ENCODE measurements at regions not wholly inside any gene's neighbourhood (a gene's known extent, or its start where the extent isn't known, plus 50 kb on each side); places are given as distances from the start of the nearest gene placed in this dataset.

- Histone ChIP-seq H3K4me1 (ENCODE audit: control insufficient read depth, insufficient read depth, low read length) (no peaks in the 10 kb centered on the region), H3K9me3 (ENCODE audit: control insufficient read depth, insufficient read depth, low read depth, low read length) (no peaks in the 10 kb centered on the region), H3K4me3 (ENCODE audit: low read depth, low read length) (no peak overlapping the region), H3K27ac (ENCODE audit: extremely low read depth, low read depth, low read length) (no peak overlapping the region), H3K36me3 (ENCODE audit: control insufficient read depth in 2 of 2, insufficient read depth in 1 of 2, low read length in 2 of 2) (no peaks in the 10 kb centered on the region)
- CTCF ChIA-PET = interaction anchor here (0.6 kb wide), 1 partner anchor 236 kb away, joined by 3 read pairs; no protein-coding TSS in a partner anchor
- POLR2A ChIA-PET = no interaction called here
- no peak for TF ChIP-seq RBAK (tag by site-specific recombination; IDR thresholded peaks at IDR 0.05)
- peak; percentile 36; the same call in 1 of the 2 replicates for TF ChIP-seq TRIM28 (IDR thresholded peaks at IDR 0.05; ENCODE audit: borderline replicate concordance, low read length)
- no peak for TF ChIP-seq GLI2 (tag by site-specific recombination; IDR thresholded peaks at IDR 0.05; ENCODE audit: borderline replicate concordance, low read depth)
- no peak for TF ChIP-seq ZNF239 (tag by site-specific recombination; IDR thresholded peaks at IDR 0.05)
- TF ChIP-seq SETDB1 (IDR thresholded peaks at IDR 0.05; ENCODE audit: insufficient read length, low read length) = peak; percentile 55
Observed at GRCh38 chr4:163747886-163748285, 253.4 kb downstream of the TMA16 start.

GRCh38 chr4:163748449-163748848 is 254.0 kb downstream of the TMA16 start:
- POLR2A ChIA-PET = no interaction called here

GRCh38 chr4:163755013-163755412 is 260.5 kb downstream of the TMA16 start:
- no peaks in the 10 kb centered on the region for H3K9me3 ChIP-seq (ENCODE audit: control insufficient read depth, insufficient read depth, low read depth, low read length)
- H3K36me3 ChIP-seq (ENCODE audit: control insufficient read depth in 2 of 2, insufficient read depth in 1 of 2, low read length in 2 of 2) = no peaks in the 10 kb centered on the region
- H3K4me1 ChIP-seq (ENCODE audit: control insufficient read depth, insufficient read depth, low read length) = no peaks in the 10 kb centered on the region
- H3K4me3 ChIP-seq (ENCODE audit: low read depth, low read length) = no peak overlapping the region
- CTCF ChIA-PET = interaction anchor here (0.5 to 1.7 kb wide), 5 partner anchors 200 to 1204 kb away, joined by 3 to 4 read pairs (median 3); no protein-coding TSS in a partner anchor
- POLR2A ChIA-PET = no interaction called here
- H3K27ac ChIP-seq (ENCODE audit: extremely low read depth, low read depth, low read length) = no peak overlapping the region
- 0 out of 2 replicates have a peak, but pooled peaks have one; percentile 3 for TF ChIP-seq ZNF654 (tag by site-specific recombination; IDR thresholded peaks at IDR 0.05; ENCODE audit: low read depth)
- TF ChIP-seq IKZF3 (tag by site-specific recombination; IDR thresholded peaks at IDR 0.05) = no peak

More at GRCh38 chr4:163748449-163748848, 254.0 kb downstream of the TMA16 start:
- Histone ChIP-seq H3K4me1 (ENCODE audit: control insufficient read depth, insufficient read depth, low read length) (no peaks in the 10 kb centered on the region), H3K36me3 (ENCODE audit: control insufficient read depth in 2 of 2, insufficient read depth in 1 of 2, low read length in 2 of 2) (no peaks in the 10 kb centered on the region), H3K27ac (ENCODE audit: extremely low read depth, low read depth, low read length) (no peak overlapping the region), H3K4me3 (ENCODE audit: low read depth, low read length) (no peak overlapping the region), H3K9me3 (ENCODE audit: control insufficient read depth, insufficient read depth, low read depth, low read length) (no peaks in the 10 kb centered on the region)
- CTCF ChIA-PET = interaction anchor here (0.6 kb wide), 1 partner anchor 599 kb away, joined by 6 read pairs; no protein-coding TSS in a partner anchor
- TF ChIP-seq ZNF2 (tag by site-specific recombination; IDR thresholded peaks at IDR 0.05) (no peak), ZSCAN23 (tag by site-specific recombination; IDR thresholded peaks at IDR 0.05) (no peak), ZNF423 (tag by site-specific recombination; IDR thresholded peaks at IDR 0.05) (no peak), PRDM6 (tag by site-specific recombination; IDR thresholded peaks at IDR 0.05) (no peak), ZNF704 (tag by site-specific recombination; IDR thresholded peaks at IDR 0.05) (no peak), ZNF311 (tag by site-specific recombination; IDR thresholded peaks at IDR 0.05; ENCODE audit: borderline replicate concordance) (no peak), ZNF350 (tag by site-specific recombination; IDR thresholded peaks at IDR 0.05) (no peak), ZNF600 (tag by site-specific recombination; IDR thresholded peaks at IDR 0.05) (no peak), OSR2 (tag by site-specific recombination; IDR thresholded peaks at IDR 0.05) (no peak), YY1 (tag by site-specific recombination; IDR thresholded peaks at IDR 0.05) (no peak), ZNF16 (tag by site-specific recombination; IDR thresholded peaks at IDR 0.05; ENCODE audit: low read depth) (no peak), ZNF473 (tag by site-specific recombination; IDR thresholded peaks at IDR 0.05) (no peak), ZFP3 (tag by site-specific recombination; IDR thresholded peaks at IDR 0.05; ENCODE audit: low read depth) (no peak)
